Endothelial cell (in vitro differentiated cells): ENCODE measurements at regions not wholly inside any gene's neighbourhood (a gene's known extent, or its start where the extent isn't known, plus 50 kb on each side); places are given as distances from the start of the nearest gene placed in this dataset.

ENCODE experiments used
- DNase-seq: peaks from one replicate; pipeline ENCODE4 v3.0.0; 2021; ENCODE audit warnings: low spot score
- H3K27ac Mint-ChIP-seq: one replicate; pipeline ENCODE4 v1.8.0; 2021; ENCODE audit warnings: mixed read lengths, inconsistent platforms; ENCODE audit not compliant: unreplicated experiment
- H3K27me3 Mint-ChIP-seq: one replicate; pipeline ENCODE4 v1.8.0; 2021; ENCODE audit warnings: mild to moderate bottlenecking, moderate library complexity, mixed read lengths, inconsistent platforms; ENCODE audit not compliant: unreplicated experiment
- H3K36me3 Mint-ChIP-seq: one replicate; pipeline ENCODE4 v1.8.0; 2021; ENCODE audit warnings: mild to moderate bottlenecking, low read depth, mixed read lengths, inconsistent platforms; ENCODE audit not compliant: unreplicated experiment
- H3K4me1 Mint-ChIP-seq: one replicate; pipeline ENCODE4 v1.8.0; 2021; ENCODE audit warnings: mild to moderate bottlenecking, mixed read lengths, inconsistent platforms; ENCODE audit not compliant: unreplicated experiment
- H3K4me3 Mint-ChIP-seq: one replicate; pipeline ENCODE4 v1.8.0; 2021; ENCODE audit warnings: mild to moderate bottlenecking, mixed read lengths, inconsistent platforms; ENCODE audit not compliant: unreplicated experiment
- H3K9me3 Mint-ChIP-seq: one replicate; pipeline ENCODE4 v1.8.0; 2021; ENCODE audit warnings: mixed read lengths, inconsistent platforms; ENCODE audit not compliant: unreplicated experiment
- CTCF ChIP-seq: fragments of 200-600 bp; sonication (generic); IDR thresholded peaks from one replicate; pipeline ENCODE4 v1.5.0; 2021; ENCODE audit warnings: antibody characterized with exemption; ENCODE audit not compliant: unreplicated experiment

- Mint-ChIP-seq H3K27ac (no peak overlapping the region), H3K36me3 (peaks cover 3% of the 10 kb centered on the region), H3K4me3 (no peak overlapping the region), H3K27me3 (peaks cover 3% of the 10 kb centered on the region), H3K4me1 (no peaks in the 10 kb centered on the region), H3K9me3 (no peaks in the 10 kb centered on the region)
- TF ChIP-seq CTCF, result no peak
- DNase-seq, result peak; percentile 95
Measured at GRCh38 chr19:5403968-5404640, 51.1 kb upstream of the ZNRF4 start.
